ENCODE measurements at regions not wholly inside any gene's neighbourhood (a gene's known extent, or its start where the extent isn't known, plus 50 kb on each side); places are given as distances from the start of the nearest gene placed in this dataset.

- Histone ChIP-seq H3K4me1 (no peaks in the 10 kb centered on the region), H3K36me3 (no peaks in the 10 kb centered on the region), H3K9me3 (no peaks in the 10 kb centered on the region), H3K4me3 (no peak overlapping the region), H3K27ac (no peak overlapping the region), H3K27me3 (replicated peaks in 1 of 7) (no peaks in the 10 kb centered on the region)
- no peak for TF ChIP-seq CTCF (IDR thresholded peaks at IDR 0.05 in 8 of 11, conservative IDR thresholded peaks at IDR 0.05 in 3 of 11)
- TF ChIP-seq POLR2A (IDR thresholded peaks at IDR 0.05): no peak
- TF ChIP-seq POLR2AphosphoS5 (IDR thresholded peaks at IDR 0.05): no peak
- intact Hi-C loops (cut with DNase I; ENCODE audit: low total_unique reads): no loop called here
- no peak for DNase-seq
- WGBS, 5 donors: 89 to 97% (median 95%) methylated on average over 3 of the region's 3 CpGs
These were observed 184.4 kb upstream of the MEF2C start for GRCh38 chr5:89067362-89067761.

GRCh38 chr5:89065919-89066318 lies 182.9 kb upstream of the MEF2C start:
- WGBS, 5 donors: 61 to 87% (median 77%) methylated on average over 3 of the region's 3 CpGs
- H3K4me3 ChIP-seq: no peak overlapping the region
- H3K9me3 ChIP-seq: no peaks in the 10 kb centered on the region
- no peak overlapping the region for H3K27ac ChIP-seq
- no peaks in the 10 kb centered on the region for H3K27me3 ChIP-seq (replicated peaks in 1 of 7)
- intact Hi-C loops (cut with DNase I; ENCODE audit: low total_unique reads): no loop called here
- DNase-seq: no peak
- no peaks in the 10 kb centered on the region for H3K36me3 ChIP-seq
- TF ChIP-seq POLR2A (IDR thresholded peaks at IDR 0.05): no peak
- H3K4me1 ChIP-seq: no peaks in the 10 kb centered on the region

GRCh38 chr5:89064736-89065135 lies 181.8 kb upstream of the MEF2C start:
- Histone ChIP-seq H3K4me1 (no peaks in the 10 kb centered on the region), H3K4me3 (no peak overlapping the region), H3K27ac (no peak overlapping the region), H3K27me3 (replicated peaks in 1 of 7) (no peaks in the 10 kb centered on the region), H3K36me3 (no peaks in the 10 kb centered on the region), H3K9me3 (no peaks in the 10 kb centered on the region)
- intact Hi-C loops (cut with DNase I; ENCODE audit: low total_unique reads): no loop called here
- TF ChIP-seq POLR2A (IDR thresholded peaks at IDR 0.05): no peak
- no peak for TF ChIP-seq CTCF (IDR thresholded peaks at IDR 0.05 in 8 of 11, conservative IDR thresholded peaks at IDR 0.05 in 3 of 11)
- no peak for TF ChIP-seq POLR2AphosphoS5 (IDR thresholded peaks at IDR 0.05)
- 73 to 90% (median 84%) methylated on average over 4 of the region's 4 CpGs for WGBS, 5 donors
- no peak for DNase-seq

- intact Hi-C loops (cut with DNase I; ENCODE audit: low total_unique reads): no loop called here
- Histone ChIP-seq H3K4me1 (no peaks in the 10 kb centered on the region), H3K36me3 (no peaks in the 10 kb centered on the region), H3K27me3 (replicated peaks in 1 of 7) (no peaks in the 10 kb centered on the region), H3K27ac (no peak overlapping the region), H3K9me3 (no peaks in the 10 kb centered on the region), H3K4me3 (no peak overlapping the region)
- no peak for DNase-seq
- TF ChIP-seq CTCF (IDR thresholded peaks at IDR 0.05 in 8 of 11, conservative IDR thresholded peaks at IDR 0.05 in 3 of 11): no peak
- WGBS, 5 donors: 47 to 84% (median 67%) methylated on average over 1 of the region's 1 CpG
These were observed 181.1 kb upstream of the MEF2C start for GRCh38 chr5:89064054-89064453.

- no peak for TF ChIP-seq POLR2AphosphoS5 (IDR thresholded peaks at IDR 0.05)
- no peak for TF ChIP-seq POLR2A (IDR thresholded peaks at IDR 0.05)
- no peak overlapping the region for H3K4me3 ChIP-seq
- no peaks in the 10 kb centered on the region for H3K27me3 ChIP-seq (replicated peaks in 1 of 7)
- no peaks in the 10 kb centered on the region for H3K36me3 ChIP-seq
- H3K4me1 ChIP-seq: no peaks in the 10 kb centered on the region
- WGBS, 5 donors: 79 to 92% (median 83%) methylated on average over 2 of the region's 2 CpGs
- intact Hi-C loops (cut with DNase I; ENCODE audit: low total_unique reads): no loop called here
- no peaks in the 10 kb centered on the region for H3K9me3 ChIP-seq
- no peak for DNase-seq
- H3K27ac ChIP-seq: no peak overlapping the region
These were observed 177.8 kb upstream of the MEF2C start for GRCh38 chr5:89060768-89061167.

Data from spleen (tissue), 11 donors.